Activated CD8-positive, alpha-beta memory T cell treated with anti-CD3 and anti-CD28 coated beads, Interleukin-2, amount 50 U/mL, for 1 hour (primary cell): ENCODE measurements at regions not wholly inside any gene's neighbourhood (a gene's known extent, or its start where the extent isn't known, plus 50 kb on each side); places are given as distances from the start of the nearest gene placed in this dataset.

ENCODE experiments used
- DNase-seq: peaks from one replicate; pipeline ENCODE4 v3.0.0-alpha.2; 2020; ENCODE audit errors: extremely low read depth

DNA sequence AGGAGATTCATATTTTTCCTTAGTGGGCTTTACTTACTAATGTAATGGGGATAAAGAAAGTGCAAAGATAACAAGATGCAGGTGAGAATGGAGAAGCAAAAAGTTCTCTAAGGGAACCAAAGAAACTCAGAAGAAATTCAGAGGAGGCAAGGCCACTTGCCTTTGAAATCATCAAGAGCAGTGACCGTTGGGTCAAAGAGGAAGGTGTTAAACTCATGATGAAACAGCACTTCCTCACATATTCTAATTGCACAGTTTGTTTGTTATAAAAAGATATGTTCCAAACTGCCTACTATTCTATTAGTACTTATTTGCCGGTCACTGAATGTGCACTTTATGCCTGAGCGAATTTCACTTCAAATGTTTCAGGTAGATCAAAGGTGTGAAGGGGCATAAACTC is 975.1 kb downstream of the BCL11A start:
- DNase-seq = no peak

DNA sequence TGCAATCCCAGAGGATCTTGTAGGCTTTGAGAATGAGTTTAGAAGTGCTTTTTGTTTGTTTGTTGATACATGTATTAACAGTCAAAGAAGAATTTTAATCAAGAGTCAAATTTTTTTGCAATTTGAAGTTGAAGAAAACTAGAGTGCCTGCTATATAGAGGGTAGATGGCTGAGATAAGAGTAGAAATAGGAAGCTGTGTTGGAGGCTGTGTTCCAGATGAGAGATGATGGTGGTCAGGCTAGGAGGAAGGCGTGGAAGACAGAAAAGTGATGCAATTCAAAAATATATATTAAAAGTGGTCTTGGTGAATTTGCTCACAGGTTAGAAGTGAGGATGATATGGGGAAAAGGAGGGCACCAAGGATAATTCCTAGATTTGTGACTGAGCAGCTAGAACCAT is 978.3 kb downstream of the BCL11A start:
- DNase-seq = no peak

DNA sequence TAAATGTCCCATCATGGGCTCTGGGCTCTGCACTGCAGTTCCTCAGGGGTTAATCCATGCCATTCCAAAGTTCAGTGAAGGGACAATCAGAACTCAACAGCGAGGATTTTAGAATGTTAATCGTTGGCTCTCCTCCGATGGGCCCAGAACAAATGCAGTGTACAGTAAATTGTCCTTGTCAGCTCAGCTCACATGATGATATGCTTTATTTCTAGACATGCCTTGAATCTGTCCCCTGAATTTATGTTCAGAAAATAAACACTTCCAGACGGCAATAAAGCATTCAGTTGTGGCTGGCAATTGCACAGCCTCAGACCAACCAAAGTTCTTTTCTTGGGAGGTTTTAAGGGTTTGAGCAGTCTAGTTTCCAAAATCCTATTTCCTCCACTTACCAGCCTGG is 981.2 kb downstream of the BCL11A start:
- no peak for DNase-seq

DNA sequence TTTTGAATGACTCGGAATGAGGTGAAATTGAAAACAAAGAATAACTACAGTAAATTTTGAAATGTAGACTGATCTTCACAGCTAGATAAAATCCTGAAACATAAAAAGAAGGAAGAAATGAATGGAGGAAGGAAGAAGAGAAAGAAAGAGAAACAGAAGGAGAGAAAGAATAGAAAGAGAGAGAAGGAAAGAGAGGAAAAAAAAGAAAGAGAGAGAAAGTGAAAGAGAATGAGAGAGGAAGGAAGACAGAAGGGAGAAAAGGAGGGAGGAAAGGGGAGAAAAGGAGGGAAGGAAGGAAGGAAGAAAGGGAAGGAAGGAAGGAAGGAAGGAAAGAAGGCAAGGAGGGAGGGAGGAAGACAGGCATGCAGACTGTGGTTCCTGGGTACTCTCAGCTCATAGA is 982.6 kb downstream of the BCL11A start:
- DNase-seq = no peak

DNA sequence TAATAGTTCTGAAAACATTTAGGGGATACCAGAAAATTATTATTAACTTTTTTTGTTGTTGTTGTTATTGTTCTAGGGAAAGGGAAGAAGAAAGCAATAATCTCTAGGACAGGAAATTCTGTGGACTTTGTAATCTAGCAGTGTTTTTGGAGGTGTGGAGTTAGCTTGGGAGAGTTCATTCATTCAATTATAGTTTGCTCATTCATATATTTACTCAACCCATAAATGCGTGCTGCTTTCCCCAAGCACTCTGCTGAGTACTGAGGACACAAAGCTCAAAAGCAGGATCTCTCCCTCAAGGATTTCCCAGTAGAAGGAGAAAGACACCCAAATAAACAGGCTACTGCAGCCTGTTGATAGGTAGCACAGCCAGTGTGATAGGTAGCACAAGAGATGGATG is 984.3 kb downstream of the BCL11A start:
- no peak for DNase-seq

DNA sequence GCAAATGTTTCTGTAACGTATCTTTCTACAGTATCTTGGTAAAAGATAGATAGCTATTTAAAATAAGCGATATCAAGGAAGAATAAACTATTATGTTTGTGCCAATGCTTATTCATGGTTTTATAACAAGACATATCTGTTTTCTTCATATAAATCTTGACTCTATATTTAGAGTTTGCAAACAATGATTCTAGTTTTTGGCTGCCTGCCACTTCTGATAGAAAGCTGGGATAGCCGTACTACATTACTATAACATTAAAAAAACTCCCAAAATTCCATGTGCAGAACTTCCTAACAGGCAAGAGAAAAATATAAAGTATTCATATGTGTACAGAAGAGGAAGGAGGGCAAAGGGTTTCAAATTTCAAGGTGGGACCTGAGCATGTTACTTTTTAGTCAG is 985.0 kb downstream of the BCL11A start:
- no peak for DNase-seq

DNA sequence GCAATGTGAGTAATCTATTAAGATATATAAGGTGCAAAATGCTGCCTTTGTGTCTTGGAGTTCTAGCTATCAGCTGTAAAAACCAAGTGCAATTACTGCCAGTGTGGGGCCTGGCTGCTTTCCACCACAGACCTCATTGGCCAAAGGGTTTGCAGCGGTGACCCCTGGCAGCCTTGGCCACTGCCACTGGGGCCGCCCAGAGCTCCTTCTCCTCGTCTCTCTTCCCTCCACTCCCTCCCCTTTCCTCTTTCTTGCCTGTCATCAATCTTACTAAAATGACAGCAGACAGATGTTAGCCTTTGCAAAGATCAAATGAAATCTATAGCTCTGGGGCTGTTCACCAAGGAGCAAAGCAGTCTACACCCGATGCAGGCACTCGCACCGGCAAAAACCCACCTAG is 986.3 kb downstream of the BCL11A start:
- no peak for DNase-seq

DNA sequence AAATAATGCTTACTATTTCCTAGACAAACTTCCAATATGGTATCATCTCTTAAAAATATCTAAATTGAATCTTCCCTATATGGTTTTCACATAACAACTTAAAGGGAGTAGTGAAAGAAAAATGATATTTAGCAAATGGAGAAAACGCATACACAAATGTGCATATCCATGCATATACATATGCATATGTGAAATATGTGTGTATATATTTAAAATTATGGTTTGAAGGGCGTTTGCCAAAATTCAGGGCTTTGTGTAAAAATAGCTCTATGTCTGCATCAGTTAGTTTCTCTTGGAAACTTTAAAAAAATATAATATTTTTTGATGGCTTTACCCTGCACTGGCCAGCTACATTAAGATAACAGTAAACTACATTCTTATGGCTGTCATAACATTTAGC is 986.7 kb downstream of the BCL11A start:
- no peak for DNase-seq

DNA sequence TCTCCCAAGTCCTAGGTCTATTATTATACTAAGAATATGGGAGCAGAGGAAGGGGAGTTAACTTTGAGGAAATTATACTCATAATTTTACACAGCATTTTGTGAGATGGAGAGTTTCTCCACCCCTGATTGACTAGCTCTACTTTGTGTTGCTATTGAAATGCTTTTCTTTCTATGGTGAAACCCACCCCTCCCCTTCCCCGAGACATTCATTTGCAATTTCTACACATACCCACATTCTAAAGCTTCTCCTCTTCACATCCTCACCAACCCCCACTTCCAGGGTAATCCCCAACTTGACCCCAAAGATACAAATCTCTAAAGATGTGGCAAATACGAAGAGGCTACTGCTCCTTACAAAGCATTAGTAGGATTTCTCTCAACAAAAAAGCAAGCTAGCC is 992.2 kb downstream of the BCL11A start:
- no peak for DNase-seq

DNA sequence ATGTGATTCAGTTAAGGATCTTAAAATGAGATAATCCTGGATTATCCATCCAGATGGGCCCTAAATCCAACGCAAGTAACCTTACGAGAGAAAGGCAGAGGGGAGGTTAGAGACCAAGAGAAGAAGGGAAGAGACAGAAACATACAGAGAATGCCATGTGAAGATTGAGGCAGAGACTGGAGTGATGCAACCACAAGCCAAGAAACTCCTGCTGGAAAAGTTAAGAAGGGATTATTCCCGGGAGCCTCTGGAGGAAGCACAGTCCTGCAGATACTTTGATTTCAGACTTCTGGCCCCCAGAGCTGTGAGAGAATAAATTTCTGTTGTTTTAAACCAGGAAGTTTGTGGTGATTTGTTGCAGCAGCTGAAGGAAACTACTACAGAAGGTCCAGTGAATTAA is 992.7 kb downstream of the BCL11A start:
- DNase-seq = no peak

DNA sequence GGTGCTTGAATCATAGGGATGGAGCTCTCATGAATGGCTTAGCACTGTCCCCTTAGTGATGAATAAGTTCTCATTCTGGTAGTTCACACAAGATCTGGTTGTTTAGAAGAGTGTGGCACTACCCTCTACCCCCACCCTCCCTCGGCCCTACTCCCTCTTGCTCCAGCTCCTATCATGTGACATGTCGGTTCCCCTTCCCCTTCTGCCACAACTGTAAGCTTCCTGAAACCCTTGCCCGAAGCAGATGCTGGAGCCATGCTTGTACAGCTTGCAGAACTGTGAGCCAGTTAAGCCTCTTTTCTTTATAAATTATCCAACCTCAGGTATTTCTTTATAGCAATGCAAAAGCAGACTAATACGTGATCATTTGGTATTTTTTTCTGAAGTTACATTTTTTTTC is 1012.6 kb downstream of the BCL11A start:
- no peak for DNase-seq

DNA sequence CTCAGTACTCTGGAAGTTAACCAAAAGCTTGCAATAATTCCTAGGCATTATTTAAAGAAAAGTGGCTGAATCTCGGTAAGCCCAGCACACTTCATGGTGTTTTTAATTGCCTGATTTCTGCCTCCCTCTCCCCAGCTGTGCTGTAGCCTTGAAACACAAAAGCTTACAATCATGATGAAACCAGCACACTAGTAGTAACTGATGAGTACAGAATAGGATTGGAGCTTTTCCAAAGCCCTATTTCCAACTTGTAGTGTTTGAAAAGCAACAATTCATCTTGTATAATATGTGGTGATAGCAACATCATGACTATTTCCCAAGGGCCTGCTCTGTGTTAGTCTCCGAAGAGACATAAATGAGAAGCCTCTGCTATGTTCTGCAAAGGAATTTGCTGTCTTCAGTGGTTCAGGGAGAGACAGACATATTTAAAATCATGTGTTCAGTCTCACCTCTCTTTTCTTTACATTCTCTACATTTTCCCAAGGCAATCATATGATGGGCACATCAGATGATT is 1015.0 kb downstream of the BCL11A start:
- DNase-seq = no peak

DNA sequence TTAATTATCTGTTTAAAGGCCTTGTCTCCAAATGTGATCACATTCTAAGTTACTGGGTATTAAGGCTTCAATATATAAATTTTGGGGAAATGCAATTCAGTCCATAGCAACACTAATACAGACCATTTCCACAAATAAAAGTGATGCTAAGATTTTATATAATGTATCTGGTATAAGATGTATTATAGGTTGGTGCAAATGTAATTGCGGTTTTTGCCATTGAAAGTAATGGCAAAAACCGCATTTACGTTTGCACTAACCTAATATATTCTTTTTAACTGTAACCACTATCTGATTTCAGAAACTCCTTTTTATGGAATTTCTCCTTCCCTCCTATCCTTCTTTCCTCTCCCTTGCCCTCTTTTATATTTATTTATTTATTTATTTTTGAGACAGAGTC is 1020.6 kb downstream of the BCL11A start:
- DNase-seq = no peak

DNA sequence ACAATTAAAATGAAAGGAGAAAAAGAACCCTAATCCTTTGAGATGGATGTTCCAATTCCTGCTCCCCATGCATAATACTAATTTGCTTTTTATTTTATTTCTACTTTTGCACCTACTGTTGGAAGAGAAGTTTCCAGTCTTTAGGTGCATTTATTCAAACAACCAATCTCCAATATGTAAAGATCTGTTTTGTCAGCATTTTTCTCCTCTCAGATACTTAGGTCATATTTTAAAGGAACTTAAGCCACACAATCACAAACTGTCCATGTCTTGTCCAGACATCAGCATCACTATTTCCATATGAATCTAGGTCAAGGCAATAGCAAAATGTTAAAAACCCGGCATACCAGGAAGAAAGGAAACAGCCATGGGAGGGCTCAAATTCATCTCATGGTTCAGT is 1023.2 kb downstream of the BCL11A start:
- DNase-seq = no peak

DNA sequence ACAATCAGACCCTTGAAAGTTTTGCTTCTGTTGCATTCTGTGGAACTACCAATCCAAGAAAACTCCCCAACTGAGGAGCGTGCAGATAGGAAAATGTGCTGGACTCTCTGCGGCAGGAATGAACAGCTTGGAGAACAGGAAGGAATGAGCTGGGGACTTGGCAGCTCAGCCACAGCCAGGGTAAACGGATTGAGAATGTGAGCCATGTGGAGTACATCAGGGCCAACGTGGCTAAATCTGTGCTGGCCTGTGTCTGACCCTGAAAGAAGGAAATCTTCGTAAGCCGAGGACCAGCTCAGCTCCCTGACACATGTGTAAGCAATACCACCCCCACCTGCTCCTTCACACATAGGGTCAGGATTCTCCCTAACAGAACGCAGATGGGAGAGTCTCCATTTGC is 1023.7 kb downstream of the BCL11A start:
- no peak for DNase-seq

DNA sequence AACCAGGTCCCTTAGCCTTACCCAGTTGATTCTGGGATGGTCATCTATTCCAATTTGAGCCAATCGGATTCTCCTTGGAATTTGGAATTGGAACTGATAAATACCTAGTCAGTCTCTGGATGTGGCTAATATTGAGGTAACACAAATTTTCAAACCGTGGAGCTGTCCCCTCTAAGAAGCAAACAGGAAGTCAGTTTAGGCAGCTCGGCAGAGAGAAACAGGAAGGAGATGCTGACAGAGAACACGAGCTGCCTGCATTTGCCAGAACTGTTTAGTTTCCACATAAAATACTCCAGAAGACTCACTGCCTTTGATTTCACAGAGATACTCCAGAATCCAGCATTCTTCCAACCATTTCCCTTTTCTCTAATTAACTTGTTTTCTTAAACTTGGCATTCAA is 1024.9 kb downstream of the BCL11A start:
- no peak for DNase-seq

DNA sequence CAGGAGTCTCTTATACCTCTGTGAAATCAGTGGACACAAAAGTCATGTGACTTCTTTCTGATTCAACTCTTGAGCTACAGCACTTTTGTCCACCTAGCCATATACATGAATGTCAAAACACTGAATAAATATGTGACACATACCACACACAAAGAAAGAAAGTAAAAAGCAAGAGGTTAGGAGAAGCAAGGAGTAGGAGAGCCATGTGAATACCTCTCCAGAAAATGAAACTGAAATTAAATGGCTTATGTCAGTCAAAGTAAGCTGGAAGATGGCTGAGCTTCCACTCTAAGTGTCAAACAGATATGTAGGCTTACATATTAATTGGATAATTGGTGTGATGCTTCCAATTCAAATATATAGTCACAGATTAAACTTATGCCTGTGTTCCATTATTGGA is 1050.5 kb downstream of the BCL11A start:
- DNase-seq = no peak

DNA sequence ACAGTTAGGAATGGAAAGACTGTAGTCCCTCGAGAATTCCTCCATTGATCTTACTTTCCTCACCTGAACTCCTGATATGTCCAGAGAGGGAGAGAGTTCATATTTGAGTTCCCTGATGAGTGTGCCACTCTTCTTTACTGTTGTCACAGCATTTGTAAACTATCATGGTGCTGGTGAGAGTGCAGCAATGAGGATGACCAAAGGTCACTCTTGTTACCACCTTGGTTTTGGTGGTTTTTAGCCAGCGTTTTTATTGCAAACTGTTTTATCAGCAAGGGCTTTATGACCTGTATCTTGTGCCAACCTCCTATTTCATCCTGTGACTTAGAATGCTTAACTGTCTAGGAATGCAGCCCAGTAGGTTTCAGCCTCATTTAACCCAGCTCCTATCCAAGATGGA is 1062.5 kb downstream of the BCL11A start:
- DNase-seq = no peak

DNA sequence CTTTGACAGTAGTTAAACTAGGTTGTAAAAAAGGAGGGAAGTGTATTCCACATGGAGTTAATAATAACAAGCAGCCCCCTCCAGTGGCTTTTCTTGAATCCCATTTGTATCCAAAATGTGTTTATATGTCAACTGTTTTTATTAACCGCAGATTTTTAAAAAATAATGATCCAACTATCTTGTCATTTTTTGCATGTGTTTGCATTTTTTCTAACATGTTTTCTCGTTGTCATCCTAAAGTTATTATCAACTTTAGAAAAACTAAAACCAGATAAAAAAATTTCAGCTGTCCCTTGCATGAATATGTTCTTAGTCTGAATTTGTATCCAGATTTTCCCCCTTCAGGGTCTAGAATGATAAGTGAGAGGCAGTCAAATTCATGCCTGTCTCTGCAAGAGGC is 1063.3 kb downstream of the BCL11A start:
- DNase-seq = no peak

DNA sequence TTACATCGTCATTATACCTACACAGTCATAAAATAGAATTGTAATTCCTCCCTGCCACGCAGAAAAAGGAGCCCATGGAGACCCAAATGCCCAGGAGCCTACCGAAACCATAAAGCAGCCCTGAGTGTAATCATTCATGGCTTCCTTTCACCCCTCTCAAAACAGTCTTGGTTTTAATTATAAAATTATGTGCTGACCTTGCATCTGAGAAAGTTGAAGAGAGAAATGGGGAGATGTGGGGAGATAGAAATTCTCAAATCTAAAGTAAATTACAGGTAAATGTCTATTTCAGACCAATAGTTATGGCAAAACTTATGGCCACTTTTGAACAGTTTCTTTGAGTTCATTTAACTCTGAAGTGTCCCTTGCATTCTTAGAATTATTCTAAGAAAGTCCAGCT is 1068.8 kb downstream of the BCL11A start:
- DNase-seq = no peak

DNA sequence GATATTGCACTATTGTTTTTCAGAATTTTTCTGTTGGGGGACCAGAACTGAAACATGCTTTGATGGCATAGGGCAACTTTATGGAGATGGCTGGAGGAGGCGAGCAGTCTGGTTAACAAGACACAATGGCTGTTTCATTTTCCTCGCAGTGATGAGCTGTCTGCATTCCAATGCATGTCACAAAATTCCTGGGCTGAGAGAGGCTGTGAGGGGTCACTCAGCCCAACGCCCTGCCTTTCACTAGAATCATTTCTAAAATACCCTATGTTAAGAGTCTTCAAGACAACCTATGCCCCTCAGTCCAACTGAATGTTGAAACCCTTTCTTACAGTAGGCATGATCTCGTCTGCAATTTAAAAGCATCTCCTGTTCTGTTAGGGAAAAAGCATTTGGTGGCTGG is 1090.0 kb downstream of the BCL11A start:
- DNase-seq = no peak

DNA sequence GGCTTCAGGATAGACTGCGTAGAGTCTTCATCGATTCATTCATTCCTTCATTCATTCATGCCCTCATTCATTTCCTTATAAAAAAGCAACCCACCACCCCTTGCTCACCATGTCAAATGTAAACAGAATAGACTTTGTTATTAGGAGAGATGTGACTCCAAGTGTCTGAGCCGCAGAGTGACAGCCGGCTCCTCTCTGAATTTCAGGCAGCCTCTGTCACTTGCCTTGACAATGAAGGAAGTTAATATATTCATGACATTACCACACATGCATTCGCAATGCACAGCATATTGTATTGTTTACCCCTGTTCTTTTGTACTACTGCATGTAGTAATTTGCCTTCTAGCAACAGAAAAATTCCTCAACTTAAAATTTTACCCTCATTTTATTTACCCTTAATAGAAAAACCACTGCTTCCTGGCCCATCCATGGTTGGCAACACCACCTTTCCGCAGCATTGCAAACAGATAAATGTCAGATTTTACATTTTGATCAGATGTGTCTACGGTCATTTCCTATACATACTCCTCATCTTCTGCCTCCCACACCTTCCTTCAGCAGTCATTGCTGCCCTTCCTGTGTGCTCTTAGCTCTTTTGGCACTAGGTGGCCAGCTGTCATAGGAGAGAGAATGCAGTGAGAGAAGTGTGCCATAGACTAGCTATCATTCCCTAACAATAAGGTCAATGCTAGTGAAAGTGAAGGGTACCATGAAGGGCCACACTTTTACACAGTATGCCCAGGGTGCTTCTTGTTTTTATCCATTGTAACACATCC is 1090.8 kb downstream of the BCL11A start:
- DNase-seq = no peak

DNA sequence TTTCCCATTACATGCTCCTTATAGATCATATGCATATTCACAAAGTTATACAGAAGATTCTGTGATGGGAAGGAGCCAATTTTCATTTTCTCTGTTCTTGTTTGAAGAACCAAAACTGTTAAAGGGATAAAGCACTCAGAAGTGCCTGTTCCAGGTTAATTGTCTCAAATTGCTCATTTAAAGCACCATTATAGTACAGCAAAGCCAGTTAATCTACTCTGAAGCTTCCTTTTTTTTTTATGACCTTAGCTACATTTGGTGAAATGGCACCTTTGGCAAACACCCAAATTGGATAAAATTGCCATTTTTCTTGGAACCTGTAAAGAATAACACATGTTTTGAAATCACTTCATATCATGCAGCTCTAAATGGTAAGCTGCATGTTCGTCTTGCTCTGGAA is 1092.3 kb downstream of the BCL11A start:
- no peak for DNase-seq

DNA sequence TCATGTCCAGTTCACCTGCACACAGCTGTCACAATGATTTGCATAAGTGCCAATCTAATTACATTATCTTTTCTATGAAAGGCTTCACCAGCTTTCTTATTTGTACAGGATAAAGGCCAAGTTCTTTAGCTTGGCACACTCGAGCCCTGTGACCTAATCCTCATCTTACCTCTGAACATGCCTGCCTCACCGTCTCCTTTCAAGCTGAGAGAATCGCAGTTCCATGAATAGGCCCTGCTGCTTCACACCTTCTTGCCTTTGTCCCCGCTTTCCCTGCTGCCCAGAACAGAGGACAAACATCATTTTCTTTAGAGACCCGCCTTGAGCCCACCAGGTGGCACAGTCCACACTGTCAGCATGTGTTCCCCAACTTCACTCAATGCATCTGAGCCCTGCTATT is 1094.7 kb downstream of the BCL11A start:
- no peak for DNase-seq
